Kidney epithelial cell (primary cell): ENCODE measurements at regions not wholly inside any gene's neighbourhood (a gene's known extent, or its start where the extent isn't known, plus 50 kb on each side); places are given as distances from the start of the nearest gene placed in this dataset.

Experiments
- DNase-seq: peaks from one replicate; pipeline ENCODE4 v3.0.0-alpha.2; 2010; ENCODE audit warnings: low read depth
- H3K27me3 ChIP-seq: 2 replicates; pipeline ENCODE4 v1.6.0; 2011; ENCODE audit warnings: low read length; ENCODE audit not compliant: control insufficient read depth, insufficient read depth
- H3K36me3 ChIP-seq: 2 replicates; pipeline ENCODE4 v1.5.1; 2011; ENCODE audit warnings: low read length; ENCODE audit not compliant: control insufficient read depth, insufficient read depth
- H3K4me3 ChIP-seq: 2 replicates; pipeline ENCODE4 v1.5.1; 2011; ENCODE audit warnings: low read depth, mild to moderate bottlenecking, control low read depth, low read length
- CTCF ChIP-seq: IDR thresholded peaks from 2 replicates; pipeline ENCODE4 v1.5.1; 2011; ENCODE audit warnings: mild to moderate bottlenecking, moderate library complexity, low read length, control low read depth, inconsistent platforms; ENCODE audit not compliant: insufficient read depth, poor library complexity, severe bottlenecking

GRCh38 chr2:236505041-236505440, 64.6 kb upstream of the ACKR3 start:
- Histone ChIP-seq H3K4me3 (no peak overlapping the region), H3K27me3 (no peaks in the 10 kb centered on the region), H3K36me3 (no peaks in the 10 kb centered on the region)
- DNase-seq = no peak
- TF ChIP-seq CTCF = no peak

- TF ChIP-seq CTCF = no peak
- DNase-seq = no peak
- Histone ChIP-seq H3K4me3 (no peak overlapping the region), H3K27me3 (no peaks in the 10 kb centered on the region), H3K36me3 (no peaks in the 10 kb centered on the region)
Observed at GRCh38 chr2:236505648-236506047, 64.0 kb upstream of the ACKR3 start.

- no peaks in the 10 kb centered on the region for H3K27me3 ChIP-seq
- TF ChIP-seq CTCF = no peak
- peak overlapping the region; percentile 30 for H3K4me3 ChIP-seq
- DNase-seq = peak; percentile 43
- no peaks in the 10 kb centered on the region for H3K36me3 ChIP-seq
Observed at GRCh38 chr2:236507393-236508085, 62.1 kb upstream of the ACKR3 start.

- DNase-seq = no peak
- Histone ChIP-seq H3K36me3 (no peaks in the 10 kb centered on the region), H3K27me3 (no peaks in the 10 kb centered on the region), H3K4me3 (no peak overlapping the region)
- TF ChIP-seq CTCF = no peak
Observed at GRCh38 chr2:236508466-236508865, 61.2 kb upstream of the ACKR3 start.

- no peak for DNase-seq
- Histone ChIP-seq H3K36me3 (no peaks in the 10 kb centered on the region), H3K4me3 (no peak overlapping the region), H3K27me3 (no peaks in the 10 kb centered on the region)
- no peak for TF ChIP-seq CTCF
Observed at GRCh38 chr2:236510034-236510433, 59.6 kb upstream of the ACKR3 start.

GRCh38 chr2:236511266-236511665, 58.4 kb upstream of the ACKR3 start:
- TF ChIP-seq CTCF = no peak
- no peaks in the 10 kb centered on the region for H3K36me3 ChIP-seq
- H3K27me3 ChIP-seq = no peaks in the 10 kb centered on the region
- H3K4me3 ChIP-seq = no peak overlapping the region
- DNase-seq = no peak
